Kidney (tissue), 13 donors: ENCODE measurements at regions not wholly inside any gene's neighbourhood (a gene's known extent, or its start where the extent isn't known, plus 50 kb on each side); places are given as distances from the start of the nearest gene placed in this dataset.

Experiments used
- DNase-seq, 5 donors: peaks; one replicate each; pipeline ENCODE4 v3.0.0-alpha.2; 2013 to 2020
- FAIRE-seq: peaks from 2 replicates; lab custom pipeline; 2012; peaks lifted over from hg19 to GRCh38; lab: Jason Lieb, UNC
- H3K27ac ChIP-seq, 2 donors: one replicate each; pipeline ENCODE4 v1.7.0; 2013; ENCODE audit warnings: low read depth in 2 of 2, low read length in 2 of 2, inconsistent platforms in 1 of 2
- H3K27me3 ChIP-seq: one replicate; pipeline ENCODE4 v1.7.1; 2013; ENCODE audit warnings: low read length, inconsistent platforms; ENCODE audit not compliant: control insufficient read depth, insufficient read depth
- H3K36me3 ChIP-seq, 3 donors: one replicate each; pipeline versions ENCODE4 v1.7.0 to v1.7.1; 2013; ENCODE audit warnings: low read length in 3 of 3, control low read depth in 1 of 3, inconsistent platforms in 1 of 3; ENCODE audit not compliant: insufficient read depth in 3 of 3, control insufficient read depth in 2 of 3
- H3K4me1 ChIP-seq, 3 donors: one replicate each; pipeline versions ENCODE4 v1.7.0 to v1.7.1; 2013; ENCODE audit warnings: low read length in 3 of 3, inconsistent platforms in 1 of 3, low read depth in 1 of 3; ENCODE audit not compliant: control insufficient read depth in 2 of 3, insufficient read depth in 2 of 3
- H3K4me3 ChIP-seq, 3 donors: one replicate each; pipeline versions ENCODE4 v1.7.0 to v1.8.1; 2013; ENCODE audit warnings: low read length in 3 of 3, control low read depth in 1 of 3, inconsistent platforms in 1 of 3
- H3K9ac ChIP-seq, 3 donors: one replicate each; pipeline versions ENCODE4 v1.7.0 to v1.7.1; 2013; ENCODE audit warnings: low read length in 3 of 3, control low read depth in 1 of 3, inconsistent platforms in 1 of 3
- H3K9me3 ChIP-seq, 3 donors: one replicate each; pipeline versions ENCODE4 v1.7.0 to v1.7.1; 2013; ENCODE audit warnings: low read length in 3 of 3, control low read depth in 1 of 3, inconsistent platforms in 1 of 3; ENCODE audit not compliant: control insufficient read depth in 2 of 3, insufficient read depth in 1 of 3
- CTCF ChIP-seq: IDR thresholded peaks from 3 replicates; pipeline ENCODE4 v1.5.1; 2012; ENCODE audit warnings: mild to moderate bottlenecking, moderate library complexity, borderline replicate concordance; ENCODE audit not compliant: insufficient read depth; ENCODE audit errors: extremely low read depth
- intact Hi-C: fragments of 100-400 bp; cut with DNase I; formaldehyde crosslinking; loops from one replicate; pipeline ENCODE4 v1.11.1; 2022
- donor health status: control.
- donor health status: control.
- donor health status: control.
- donor health status: control.
- donor health status: control.
- donor health status: DM: yes; HTN: yes; CAD: no.
- donor health status: Normal renal cell carcinoma (clear cell type).

GRCh38 chr2:12412898-12413305 lies 303.8 kb upstream of the TRIB2 start:
- intact Hi-C loops = no loop called here
- FAIRE-seq (no peak), DNase-seq (no peak)
- Histone ChIP-seq H3K36me3 (no peaks in the 10 kb centered on the region), H3K4me1 (peaks cover 0 to 2% (median 0%) of the 10 kb centered on the region in 3 donors), H3K27ac (peak overlapping the region in 1 of 2 donors; percentile 42), H3K9me3 (peaks cover 0 to 8% (median 0%) of the 10 kb centered on the region in 3 donors), H3K4me3 (no peak overlapping the region), H3K9ac (no peak overlapping the region), H3K27me3 (no peaks in the 10 kb centered on the region)
- no peak for TF ChIP-seq CTCF

GRCh38 chr2:12415536-12415935 lies 301.2 kb upstream of the TRIB2 start:
- H3K27ac ChIP-seq = no peak overlapping the region
- FAIRE-seq = no peak
- no peak for TF ChIP-seq CTCF

GRCh38 chr2:12416600-12416999 lies 300.1 kb upstream of the TRIB2 start:
- no peaks in the 10 kb centered on the region for H3K27me3 ChIP-seq
- H3K9me3 ChIP-seq = peaks cover 0 to 3% (median 0%) of the 10 kb centered on the region in 3 donors
- H3K36me3 ChIP-seq = no peaks in the 10 kb centered on the region
- no peak overlapping the region for H3K27ac ChIP-seq
- intact Hi-C loops = no loop called here
- no peak for FAIRE-seq
- peak; percentile 16 for TF ChIP-seq CTCF
- H3K9ac ChIP-seq = no peak overlapping the region
- peaks cover 0 to 2% (median 0%) of the 10 kb centered on the region in 3 donors for H3K4me1 ChIP-seq
- H3K4me3 ChIP-seq = no peak overlapping the region
- DNase-seq = peak in 2 of 5 donors; percentile 20 to 51

More at GRCh38 chr2:12415536-12415935, 301.2 kb upstream of the TRIB2 start:
- no peak for DNase-seq
- H3K9me3 ChIP-seq = peaks cover 0 to 8% (median 0%) of the 10 kb centered on the region in 3 donors
- H3K4me1 ChIP-seq = peaks cover 0 to 2% (median 0%) of the 10 kb centered on the region in 3 donors
- no peak overlapping the region for H3K9ac ChIP-seq
- no peak overlapping the region for H3K4me3 ChIP-seq
- no peaks in the 10 kb centered on the region for H3K27me3 ChIP-seq
- intact Hi-C loops = no loop called here
- no peaks in the 10 kb centered on the region for H3K36me3 ChIP-seq

GRCh38 chr2:12417786-12418185 lies 298.9 kb upstream of the TRIB2 start:
- Histone ChIP-seq H3K9ac (no peak overlapping the region), H3K4me1 (peaks cover 0 to 2% (median 0%) of the 10 kb centered on the region in 3 donors), H3K36me3 (no peaks in the 10 kb centered on the region), H3K9me3 (no peaks in the 10 kb centered on the region), H3K27me3 (no peaks in the 10 kb centered on the region), H3K4me3 (no peak overlapping the region), H3K27ac (no peak overlapping the region)
- intact Hi-C loops = no loop called here
- FAIRE-seq (no peak), DNase-seq (no peak)
- no peak for TF ChIP-seq CTCF
